Ishikawa (cell line): ENCODE measurements at regions not wholly inside any gene's neighbourhood (a gene's known extent, or its start where the extent isn't known, plus 50 kb on each side); places are given as distances from the start of the nearest gene placed in this dataset.

Experiments
- CEBPB ChIP-seq: IDR thresholded peaks from 2 replicates; pipeline ENCODE4 v1.6.1; 2012
- EGR1 ChIP-seq: IDR thresholded peaks from 2 replicates; pipeline ENCODE4 v1.6.1; 2012
- EP300 ChIP-seq: IDR thresholded peaks from 2 replicates; pipeline ENCODE4 v1.6.1; 2012; ENCODE audit warnings: borderline replicate concordance
- FOXM1 ChIP-seq: IDR thresholded peaks from 2 replicates; pipeline ENCODE4 v1.6.1; 2012; ENCODE audit warnings: low read depth, borderline replicate concordance
- RAD21 ChIP-seq: IDR thresholded peaks from 2 replicates; pipeline ENCODE4 v1.6.1; 2012; ENCODE audit warnings: low read depth
- REST ChIP-seq: IDR thresholded peaks from 2 replicates; pipeline ENCODE4 v1.6.1; 2012; ENCODE audit warnings: low read depth, mild to moderate bottlenecking
- TAF1 ChIP-seq: IDR thresholded peaks from 2 replicates; pipeline ENCODE4 v1.6.1; 2012; ENCODE audit warnings: low read depth, mild to moderate bottlenecking
- TEAD4 ChIP-seq: IDR thresholded peaks from 2 replicates; pipeline ENCODE4 v1.6.1; 2012
- YY1 ChIP-seq: IDR thresholded peaks from 2 replicates; pipeline ENCODE4 v1.6.1; 2012; ENCODE audit warnings: low read depth
- TF ChIP-seq, protein P1 (sequence below): IDR thresholded peaks from 2 replicates; pipeline ENCODE4 v1.6.1; 2012

DNA sequence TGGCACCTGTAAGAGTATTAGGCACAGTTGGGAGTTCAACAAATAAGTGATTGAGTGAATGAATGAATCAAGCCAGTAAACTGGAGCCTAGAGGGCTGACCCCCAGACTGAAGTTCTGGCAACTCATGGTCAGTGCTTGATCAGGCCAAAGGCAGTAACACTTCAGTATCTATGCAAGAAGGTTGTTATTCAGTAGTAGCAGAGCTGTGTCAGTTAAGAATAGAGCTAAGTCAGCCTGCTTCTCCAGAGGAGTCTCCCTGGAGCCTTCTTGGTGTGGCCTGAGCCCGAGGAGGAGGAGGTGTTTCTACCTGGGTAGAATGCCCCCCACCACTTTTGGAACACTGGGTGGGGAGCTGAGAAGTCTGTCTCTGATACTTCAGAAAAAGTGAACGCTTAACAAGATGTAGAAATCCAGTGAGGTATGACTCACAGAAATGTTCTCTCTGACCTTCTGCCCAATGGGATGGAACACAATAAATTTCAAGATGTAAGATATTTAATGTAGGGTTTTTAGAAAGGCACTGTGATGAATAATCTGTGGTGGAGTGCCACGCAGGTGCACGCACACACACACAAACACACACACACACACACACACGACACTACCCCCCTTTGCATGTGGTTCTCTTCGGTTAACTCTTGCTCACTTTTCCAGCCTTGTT is 219.9 kb downstream of the HIPK3 start:
- TF ChIP-seq, protein P1, sequence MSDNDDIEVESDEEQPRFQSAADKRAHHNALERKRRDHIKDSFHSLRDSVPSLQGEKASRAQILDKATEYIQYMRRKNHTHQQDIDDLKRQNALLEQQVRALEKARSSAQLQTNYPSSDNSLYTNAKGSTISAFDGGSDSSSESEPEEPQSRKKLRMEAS, result no peak
- TF ChIP-seq TEAD4 (no peak), TAF1 (no peak), RAD21 (no peak), EP300 (no peak), EGR1 (no peak), REST (no peak), FOXM1 (no peak), YY1 (no peak), CEBPB (no peak)
